ENCODE measurements at regions not wholly inside any gene's neighbourhood (a gene's known extent, or its start where the extent isn't known, plus 50 kb on each side); places are given as distances from the start of the nearest gene placed in this dataset.

DNA sequence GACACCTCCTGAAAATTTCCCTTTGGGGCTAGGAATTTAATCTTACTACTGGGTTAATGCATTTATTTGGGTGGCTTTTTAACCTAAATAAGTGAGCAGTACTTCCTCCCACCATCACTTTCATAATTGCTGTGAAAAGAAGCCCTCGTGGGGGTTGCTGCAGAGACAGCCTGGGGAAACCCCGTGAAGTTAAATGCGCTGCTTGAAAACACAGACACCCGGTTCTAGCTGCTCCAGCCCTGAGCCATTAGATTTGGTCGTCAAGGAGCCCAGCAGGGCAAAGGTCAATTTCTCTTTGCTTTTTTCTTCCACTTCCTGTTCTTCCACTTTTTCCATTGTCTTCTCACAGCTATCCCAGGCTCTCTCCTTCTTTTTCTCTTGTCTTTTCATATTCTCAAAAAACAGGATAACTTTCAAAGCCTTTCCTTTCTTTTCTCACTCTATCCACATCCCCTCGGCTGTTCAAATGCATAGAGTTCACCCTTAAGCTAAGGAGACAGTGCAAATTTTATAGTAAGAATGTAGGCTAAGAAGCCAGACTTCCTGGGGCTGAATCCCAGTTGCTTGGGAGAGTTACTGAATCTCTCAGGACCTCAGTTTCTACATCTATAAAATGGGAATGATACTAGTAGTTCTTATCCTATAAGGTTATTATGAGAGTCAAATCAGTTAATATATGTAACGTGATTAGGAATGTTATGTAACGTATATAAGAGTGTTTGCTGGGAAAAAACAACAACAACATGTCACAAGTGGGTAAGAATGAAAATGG is 91.5 kb upstream of the ZNF827 start:
- in situ Hi-C loops (cut with HindIII; ENCODE audit: low pct_unique_long_range_greater_than_20kb, low sequenced_read_pairs) (no loop called here), intact Hi-C loops (cut with micrococcal nuclease; ENCODE audit: unreplicated experiment) (no loop called here)
- Histone ChIP-seq H3K27ac (ENCODE audit: low read length) (no peak overlapping the region), H3K9me3 (ENCODE audit: control insufficient read depth, insufficient read depth, low read depth, low read length) (no peaks in the 10 kb centered on the region), H3K27me3 (ENCODE audit: control insufficient read depth, insufficient read depth, low read length) (no peaks in the 10 kb centered on the region), H3K4me1 (ENCODE audit: control insufficient read depth, insufficient read depth, low read length) (no peaks in the 10 kb centered on the region), H3K36me3 (ENCODE audit: control insufficient read depth, insufficient read depth, low read length) (no peaks in the 10 kb centered on the region), H3K4me3 (ENCODE audit: low read depth in 2 of 2, low read length in 2 of 2) (no peak overlapping the region)
- no TSS peak for BruUV-seq (replicated peaks)
- ChIA-PET POLR2A (no interaction called here), CTCF (no interaction called here)
- no peak for ATAC-seq
- no peak for DNase-seq (ENCODE audit: low read depth, low spot score)
- TF ChIP-seq, protein P1, sequence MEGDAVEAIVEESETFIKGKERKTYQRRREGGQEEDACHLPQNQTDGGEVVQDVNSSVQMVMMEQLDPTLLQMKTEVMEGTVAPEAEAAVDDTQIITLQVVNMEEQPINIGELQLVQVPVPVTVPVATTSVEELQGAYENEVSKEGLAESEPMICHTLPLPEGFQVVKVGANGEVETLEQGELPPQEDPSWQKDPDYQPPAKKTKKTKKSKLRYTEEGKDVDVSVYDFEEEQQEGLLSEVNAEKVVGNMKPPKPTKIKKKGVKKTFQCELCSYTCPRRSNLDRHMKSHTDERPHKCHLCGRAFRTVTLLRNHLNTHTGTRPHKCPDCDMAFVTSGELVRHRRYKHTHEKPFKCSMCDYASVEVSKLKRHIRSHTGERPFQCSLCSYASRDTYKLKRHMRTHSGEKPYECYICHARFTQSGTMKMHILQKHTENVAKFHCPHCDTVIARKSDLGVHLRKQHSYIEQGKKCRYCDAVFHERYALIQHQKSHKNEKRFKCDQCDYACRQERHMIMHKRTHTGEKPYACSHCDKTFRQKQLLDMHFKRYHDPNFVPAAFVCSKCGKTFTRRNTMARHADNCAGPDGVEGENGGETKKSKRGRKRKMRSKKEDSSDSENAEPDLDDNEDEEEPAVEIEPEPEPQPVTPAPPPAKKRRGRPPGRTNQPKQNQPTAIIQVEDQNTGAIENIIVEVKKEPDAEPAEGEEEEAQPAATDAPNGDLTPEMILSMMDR (IDR thresholded peaks at IDR 0.05): no peak
- TF ChIP-seq, protein P2, sequence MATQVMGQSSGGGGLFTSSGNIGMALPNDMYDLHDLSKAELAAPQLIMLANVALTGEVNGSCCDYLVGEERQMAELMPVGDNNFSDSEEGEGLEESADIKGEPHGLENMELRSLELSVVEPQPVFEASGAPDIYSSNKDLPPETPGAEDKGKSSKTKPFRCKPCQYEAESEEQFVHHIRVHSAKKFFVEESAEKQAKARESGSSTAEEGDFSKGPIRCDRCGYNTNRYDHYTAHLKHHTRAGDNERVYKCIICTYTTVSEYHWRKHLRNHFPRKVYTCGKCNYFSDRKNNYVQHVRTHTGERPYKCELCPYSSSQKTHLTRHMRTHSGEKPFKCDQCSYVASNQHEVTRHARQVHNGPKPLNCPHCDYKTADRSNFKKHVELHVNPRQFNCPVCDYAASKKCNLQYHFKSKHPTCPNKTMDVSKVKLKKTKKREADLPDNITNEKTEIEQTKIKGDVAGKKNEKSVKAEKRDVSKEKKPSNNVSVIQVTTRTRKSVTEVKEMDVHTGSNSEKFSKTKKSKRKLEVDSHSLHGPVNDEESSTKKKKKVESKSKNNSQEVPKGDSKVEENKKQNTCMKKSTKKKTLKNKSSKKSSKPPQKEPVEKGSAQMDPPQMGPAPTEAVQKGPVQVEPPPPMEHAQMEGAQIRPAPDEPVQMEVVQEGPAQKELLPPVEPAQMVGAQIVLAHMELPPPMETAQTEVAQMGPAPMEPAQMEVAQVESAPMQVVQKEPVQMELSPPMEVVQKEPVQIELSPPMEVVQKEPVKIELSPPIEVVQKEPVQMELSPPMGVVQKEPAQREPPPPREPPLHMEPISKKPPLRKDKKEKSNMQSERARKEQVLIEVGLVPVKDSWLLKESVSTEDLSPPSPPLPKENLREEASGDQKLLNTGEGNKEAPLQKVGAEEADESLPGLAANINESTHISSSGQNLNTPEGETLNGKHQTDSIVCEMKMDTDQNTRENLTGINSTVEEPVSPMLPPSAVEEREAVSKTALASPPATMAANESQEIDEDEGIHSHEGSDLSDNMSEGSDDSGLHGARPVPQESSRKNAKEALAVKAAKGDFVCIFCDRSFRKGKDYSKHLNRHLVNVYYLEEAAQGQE (IDR thresholded peaks at IDR 0.05; ENCODE audit: insufficient read depth in 1 of 2, low read depth in 2 of 2, low read length in 1 of 2): no peak
- TF ChIP-seq TCF7L2 (IDR thresholded peaks at IDR 0.05; ENCODE audit: low read depth, low read length) (no peak), POLR2AphosphoS5 (IDR thresholded peaks at IDR 0.05; ENCODE audit: low read depth, low read length) (no peak), SIN3A (IDR thresholded peaks at IDR 0.05; ENCODE audit: borderline replicate concordance, insufficient read depth, low read depth, low read length) (no peak)

DNA sequence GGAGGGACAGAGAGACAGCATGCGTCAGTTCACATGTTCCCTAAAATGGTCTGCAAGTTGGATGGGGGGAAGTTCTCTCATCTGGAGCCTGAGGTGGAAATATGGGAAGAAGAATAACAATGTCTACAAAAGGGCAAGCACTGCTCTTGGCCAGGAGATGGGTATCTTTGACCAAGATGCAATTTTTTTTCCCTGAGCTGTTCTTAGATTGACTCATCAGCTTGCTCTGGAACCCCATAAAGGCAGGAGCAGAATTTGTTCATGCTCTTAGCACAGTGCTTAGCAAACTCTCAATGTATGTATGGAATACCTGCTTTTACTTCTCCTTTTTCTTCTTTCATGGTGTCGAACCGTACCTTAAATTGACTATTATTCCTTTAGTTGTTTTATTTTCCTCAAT is 90.5 kb upstream of the ZNF827 start:
- H3K9me3 ChIP-seq (ENCODE audit: control insufficient read depth, insufficient read depth, low read depth, low read length): no peaks in the 10 kb centered on the region
- DNase-seq (ENCODE audit: low read depth, low spot score) (no peak), ATAC-seq (no peak)
- no TSS peak for BruUV-seq (replicated peaks)
- no peak overlapping the region for H3K4me3 ChIP-seq (ENCODE audit: low read depth in 2 of 2, low read length in 2 of 2)
- in situ Hi-C loops (cut with HindIII; ENCODE audit: low pct_unique_long_range_greater_than_20kb, low sequenced_read_pairs) (no loop called here), intact Hi-C loops (cut with micrococcal nuclease; ENCODE audit: unreplicated experiment) (no loop called here)
- H3K4me1 ChIP-seq (ENCODE audit: control insufficient read depth, insufficient read depth, low read length): no peaks in the 10 kb centered on the region
- ChIA-PET POLR2A (no interaction called here), CTCF (no interaction called here)
- no peak for TF ChIP-seq SIN3A (IDR thresholded peaks at IDR 0.05; ENCODE audit: borderline replicate concordance, insufficient read depth, low read depth, low read length)
- H3K27ac ChIP-seq (ENCODE audit: low read length): no peak overlapping the region
- H3K27me3 ChIP-seq (ENCODE audit: control insufficient read depth, insufficient read depth, low read length): no peaks in the 10 kb centered on the region
- H3K36me3 ChIP-seq (ENCODE audit: control insufficient read depth, insufficient read depth, low read length): no peaks in the 10 kb centered on the region

DNA sequence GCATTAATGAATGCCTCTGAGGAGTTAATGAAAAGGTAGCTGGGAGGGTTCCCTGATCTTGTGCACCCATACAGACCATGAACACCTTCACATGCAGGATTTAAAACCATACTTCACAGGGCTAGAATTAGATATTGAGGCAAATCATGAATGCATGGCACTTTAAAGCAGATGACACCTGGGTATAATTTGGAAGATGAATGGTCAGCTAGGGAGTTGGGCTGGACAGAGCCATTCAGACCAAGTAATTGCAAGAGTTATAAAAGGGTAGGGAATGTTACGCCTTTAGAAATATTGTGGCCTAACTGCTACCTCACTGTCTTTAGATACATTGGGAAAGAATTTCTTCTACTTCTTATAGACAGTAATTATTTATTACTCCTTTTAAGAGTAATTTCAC is 89.1 kb upstream of the ZNF827 start:
- POLR2A ChIA-PET: no interaction called here
- no peak for ATAC-seq
- TF ChIP-seq, protein P1 (IDR thresholded peaks at IDR 0.05): no peak
- TF ChIP-seq TCF7L2 (IDR thresholded peaks at IDR 0.05; ENCODE audit: low read depth, low read length) (no peak), POLR2AphosphoS5 (IDR thresholded peaks at IDR 0.05; ENCODE audit: low read depth, low read length) (no peak), SIN3A (IDR thresholded peaks at IDR 0.05; ENCODE audit: borderline replicate concordance, insufficient read depth, low read depth, low read length) (no peak)
- TF ChIP-seq, protein P2 (IDR thresholded peaks at IDR 0.05; ENCODE audit: insufficient read depth in 1 of 2, low read depth in 2 of 2, low read length in 1 of 2): no peak
- intact Hi-C loops (cut with micrococcal nuclease; ENCODE audit: unreplicated experiment): no loop called here
- no TSS peak for BruUV-seq (replicated peaks)
- no peaks in the 10 kb centered on the region for H3K27me3 ChIP-seq (ENCODE audit: control insufficient read depth, insufficient read depth, low read length)
- H3K9me3 ChIP-seq (ENCODE audit: control insufficient read depth, insufficient read depth, low read depth, low read length): no peaks in the 10 kb centered on the region
- no peaks in the 10 kb centered on the region for H3K4me1 ChIP-seq (ENCODE audit: control insufficient read depth, insufficient read depth, low read length)
- H3K4me3 ChIP-seq (ENCODE audit: low read depth in 2 of 2, low read length in 2 of 2): no peak overlapping the region
- H3K36me3 ChIP-seq (ENCODE audit: control insufficient read depth, insufficient read depth, low read length): no peaks in the 10 kb centered on the region
- in situ Hi-C loops (cut with HindIII; ENCODE audit: low pct_unique_long_range_greater_than_20kb, low sequenced_read_pairs): no loop called here
- CTCF ChIA-PET: no interaction called here
- no peak overlapping the region for H3K27ac ChIP-seq (ENCODE audit: low read length)
- no peak for DNase-seq (ENCODE audit: low read depth, low spot score)
